ENCODE measurements at regions not wholly inside any gene's neighbourhood (a gene's known extent, or its start where the extent isn't known, plus 50 kb on each side); places are given as distances from the start of the nearest gene placed in this dataset.
"Not testable (repeated sequence)": the region's sequence is repeated elsewhere in the genome, so short reads cannot be mapped to it uniquely, and the experiment has no call there.

- ATAC-seq, result peak in 1 of 2 donors; percentile 40
Measured at GRCh38 chr18:56443166-56443907, 195.1 kb downstream of the TXNL1 start.

GRCh38 chr18:56438480-56438879 is 199.9 kb downstream of the TXNL1 start:
- DNase-seq; H3K27me3 ChIP-seq (ENCODE audit: control insufficient read depth, insufficient read depth); H3K4me1 ChIP-seq (ENCODE audit: control insufficient read depth, insufficient read depth, low read length); intact Hi-C loops (cut with DNase I); H3K4me3 ChIP-seq (ENCODE audit: low read length); H3K9me3 ChIP-seq (ENCODE audit: control insufficient read depth, low read length); H3K27ac ChIP-seq (ENCODE audit: low read length); ATAC-seq: not testable (repeated sequence)
- 92% methylated on average over 2 of the region's 2 CpGs for WGBS

More at GRCh38 chr18:56443166-56443907, 195.1 kb downstream of the TXNL1 start:
- H3K4me3 ChIP-seq (ENCODE audit: low read length), result no peak overlapping the region
- intact Hi-C loops (cut with DNase I), result no loop called here
- no peaks in the 10 kb centered on the region for H3K27me3 ChIP-seq (ENCODE audit: control insufficient read depth, insufficient read depth)
- no peaks in the 10 kb centered on the region for H3K4me1 ChIP-seq (ENCODE audit: control insufficient read depth, insufficient read depth, low read length)
- H3K9me3 ChIP-seq (ENCODE audit: control insufficient read depth, low read length), result no peaks in the 10 kb centered on the region
- no peak for DNase-seq
- WGBS, result 48% methylated on average over 3 of the region's 3 CpGs
- H3K27ac ChIP-seq (ENCODE audit: low read length), result no peak overlapping the region

GRCh38 chr18:56436651-56437050 is 201.7 kb downstream of the TXNL1 start:
- Histone ChIP-seq H3K4me1 (ENCODE audit: control insufficient read depth, insufficient read depth, low read length) (no peaks in the 10 kb centered on the region), H3K9me3 (ENCODE audit: control insufficient read depth, low read length) (no peaks in the 10 kb centered on the region), H3K27me3 (ENCODE audit: control insufficient read depth, insufficient read depth) (no peaks in the 10 kb centered on the region), H3K27ac (ENCODE audit: low read length) (no peak overlapping the region), H3K4me3 (ENCODE audit: low read length) (no peak overlapping the region)
- no peak for ATAC-seq
- no peak for DNase-seq
- 48% methylated on average over 1 of the region's 1 CpG for WGBS
- intact Hi-C loops (cut with DNase I), result no loop called here

GRCh38 chr18:56433919-56434318 is 204.5 kb downstream of the TXNL1 start:
- DNase-seq (no peak), ATAC-seq (no peak)
- Histone ChIP-seq H3K9me3 (ENCODE audit: control insufficient read depth, low read length) (no peaks in the 10 kb centered on the region), H3K4me1 (ENCODE audit: control insufficient read depth, insufficient read depth, low read length) (no peaks in the 10 kb centered on the region), H3K27me3 (ENCODE audit: control insufficient read depth, insufficient read depth) (no peaks in the 10 kb centered on the region), H3K27ac (ENCODE audit: low read length) (no peak overlapping the region), H3K4me3 (ENCODE audit: low read length) (no peak overlapping the region)
- whole genome bisulfite sequencing, result 81% methylated on average over 3 of the region's 3 CpGs
- intact Hi-C loops (cut with DNase I), result no loop called here

GRCh38 chr18:56431551-56431950 is 206.8 kb downstream of the TXNL1 start:
- intact Hi-C loops (cut with DNase I), result no loop called here
- ATAC-seq (no peak), DNase-seq (no peak)
- Histone ChIP-seq H3K27me3 (ENCODE audit: control insufficient read depth, insufficient read depth) (no peaks in the 10 kb centered on the region), H3K9me3 (ENCODE audit: control insufficient read depth, low read length) (no peaks in the 10 kb centered on the region), H3K27ac (ENCODE audit: low read length) (no peak overlapping the region), H3K4me1 (ENCODE audit: control insufficient read depth, insufficient read depth, low read length) (no peaks in the 10 kb centered on the region), H3K4me3 (ENCODE audit: low read length) (no peak overlapping the region)

- H3K27ac ChIP-seq (ENCODE audit: low read length), result no peak overlapping the region
- H3K27me3 ChIP-seq (ENCODE audit: control insufficient read depth, insufficient read depth), result no peaks in the 10 kb centered on the region
- ATAC-seq, result no peak
- no peak for DNase-seq
- intact Hi-C loops (cut with DNase I), result no loop called here
- H3K9me3 ChIP-seq (ENCODE audit: control insufficient read depth, low read length), result no peaks in the 10 kb centered on the region
- no peak overlapping the region for H3K4me3 ChIP-seq (ENCODE audit: low read length)
- H3K4me1 ChIP-seq (ENCODE audit: control insufficient read depth, insufficient read depth, low read length), result no peaks in the 10 kb centered on the region
Measured at GRCh38 chr18:56423626-56424025, 214.8 kb downstream of the TXNL1 start.

- DNase-seq (no peak), ATAC-seq (no peak)
- no peak overlapping the region for H3K4me3 ChIP-seq (ENCODE audit: low read length)
- no peaks in the 10 kb centered on the region for H3K9me3 ChIP-seq (ENCODE audit: control insufficient read depth, low read length)
- intact Hi-C loops (cut with DNase I), result no loop called here
- 88% methylated on average over 2 of the region's 2 CpGs for WGBS
- H3K27ac ChIP-seq (ENCODE audit: low read length), result no peak overlapping the region
- H3K27me3 ChIP-seq (ENCODE audit: control insufficient read depth, insufficient read depth), result no peaks in the 10 kb centered on the region
- no peaks in the 10 kb centered on the region for H3K4me1 ChIP-seq (ENCODE audit: control insufficient read depth, insufficient read depth, low read length)
Measured at GRCh38 chr18:56421647-56422046, 216.7 kb downstream of the TXNL1 start.

- intact Hi-C loops (cut with DNase I); H3K27ac ChIP-seq (ENCODE audit: low read length); H3K27me3 ChIP-seq (ENCODE audit: control insufficient read depth, insufficient read depth); H3K4me3 ChIP-seq (ENCODE audit: low read length); ATAC-seq; H3K4me1 ChIP-seq (ENCODE audit: control insufficient read depth, insufficient read depth, low read length); H3K9me3 ChIP-seq (ENCODE audit: control insufficient read depth, low read length); DNase-seq: not testable (repeated sequence)
- WGBS, result 97% methylated on average over 5 of the region's 5 CpGs
Measured at GRCh38 chr18:56420868-56421267, 217.5 kb downstream of the TXNL1 start.

GRCh38 chr18:56414357-56414756 is 224.0 kb downstream of the TXNL1 start:
- Histone ChIP-seq H3K27ac (ENCODE audit: low read length) (no peak overlapping the region), H3K27me3 (ENCODE audit: control insufficient read depth, insufficient read depth) (no peaks in the 10 kb centered on the region), H3K4me3 (ENCODE audit: low read length) (no peak overlapping the region), H3K9me3 (ENCODE audit: control insufficient read depth, low read length) (no peaks in the 10 kb centered on the region), H3K4me1 (ENCODE audit: control insufficient read depth, insufficient read depth, low read length) (no peaks in the 10 kb centered on the region)
- DNase-seq (no peak), ATAC-seq (no peak)
- intact Hi-C loops (cut with DNase I), result no loop called here
- WGBS, result 99% methylated on average over 2 of the region's 2 CpGs

GRCh38 chr18:56413862-56414261 is 224.5 kb downstream of the TXNL1 start:
- Histone ChIP-seq H3K27me3 (ENCODE audit: control insufficient read depth, insufficient read depth) (no peaks in the 10 kb centered on the region), H3K4me1 (ENCODE audit: control insufficient read depth, insufficient read depth, low read length) (no peaks in the 10 kb centered on the region), H3K9me3 (ENCODE audit: control insufficient read depth, low read length) (no peaks in the 10 kb centered on the region), H3K27ac (ENCODE audit: low read length) (no peak overlapping the region), H3K4me3 (ENCODE audit: low read length) (no peak overlapping the region)
- intact Hi-C loops (cut with DNase I), result no loop called here
- DNase-seq (no peak), ATAC-seq (no peak)
- WGBS, result 79% methylated on average over 3 of the region's 3 CpGs

- no peak for ATAC-seq
- DNase-seq, result no peak
- H3K27me3 ChIP-seq (ENCODE audit: control insufficient read depth, insufficient read depth), result no peaks in the 10 kb centered on the region
- H3K27ac ChIP-seq (ENCODE audit: low read length), result no peak overlapping the region
- H3K4me1 ChIP-seq (ENCODE audit: control insufficient read depth, insufficient read depth, low read length), result no peaks in the 10 kb centered on the region
- intact Hi-C loops (cut with DNase I), result no loop called here
- 98% methylated on average over 1 of the region's 1 CpG for WGBS
- no peaks in the 10 kb centered on the region for H3K9me3 ChIP-seq (ENCODE audit: control insufficient read depth, low read length)
- H3K4me3 ChIP-seq (ENCODE audit: low read length), result no peak overlapping the region
Measured at GRCh38 chr18:56412951-56413350, 225.4 kb downstream of the TXNL1 start.

- Histone ChIP-seq H3K9me3 (ENCODE audit: control insufficient read depth, low read length) (no peaks in the 10 kb centered on the region), H3K27me3 (ENCODE audit: control insufficient read depth, insufficient read depth) (no peaks in the 10 kb centered on the region), H3K27ac (ENCODE audit: low read length) (no peak overlapping the region), H3K4me3 (ENCODE audit: low read length) (no peak overlapping the region), H3K4me1 (ENCODE audit: control insufficient read depth, insufficient read depth, low read length) (no peaks in the 10 kb centered on the region)
- intact Hi-C loops (cut with DNase I), result no loop called here
- DNase-seq (no peak), ATAC-seq (no peak)
Measured at GRCh38 chr18:56409736-56410135, 228.7 kb downstream of the TXNL1 start.
